B cell (primary cell): ENCODE measurements at regions not wholly inside any gene's neighbourhood (a gene's known extent, or its start where the extent isn't known, plus 50 kb on each side); places are given as distances from the start of the nearest gene placed in this dataset.

ENCODE experiments used
- ATAC-seq: fragments of 200-7000 bp; cut with Tn5 transposase; one replicate; pipeline ENCODE4 v1.10.0; 2021; ENCODE audit warnings: low read depth, mild to moderate bottlenecking, moderate number of reproducible peaks, moderate library complexity
- CTCF ChIA-PET: fragments of 350-600 bp; sonication (Branson Sonifier 250); formaldehyde crosslinking; loops from one replicate; lab custom pipeline; 2021; ENCODE audit warnings: antibody characterized with exemption, inconsistent platforms; lab: Charles Lee
- POLR2A ChIA-PET: fragments of 350-600 bp; sonication (Branson Sonifier 250); formaldehyde crosslinking; loops from one replicate; lab custom pipeline; 2021; ENCODE audit warnings: antibody characterized with exemption; lab: Charles Lee
- DNase-seq: peaks from one replicate; pipeline ENCODE4 v3.0.0; 2013
- H2AFZ ChIP-seq: 2 replicates; pipeline ENCODE4 v1.6.1; 2012; ENCODE audit warnings: mild to moderate bottlenecking, low read depth, low read length; ENCODE audit not compliant: insufficient read depth, poor library complexity, severe bottlenecking
- H3K27ac ChIP-seq, 2 donors: 1 replicate in 1 of 2; 2 replicates in 1 of 2; pipeline ENCODE4 v1.5.1; 2012 to 2013; ENCODE audit warnings: low read length in 2 of 2, mild to moderate bottlenecking in 2 of 2, moderate library complexity in 1 of 2
- H3K27me3 ChIP-seq, 4 experiments: fragments of 200-600 bp in 1 of 4; sonication (generic) in 1 of 4; replicated peaks in 1 of 4; 1 replicate in 2 of 4; 2 replicates in 2 of 4; pipeline versions ENCODE4 v1.6.1 to v1.7.0; 2013 to 2016; ENCODE audit warnings: low read length in 3 of 4, mild to moderate bottlenecking in 2 of 4, mixed read lengths in 1 of 4, moderate library complexity in 1 of 4; ENCODE audit not compliant: insufficient read depth in 4 of 4, control insufficient read depth in 3 of 4; ENCODE audit errors: control extremely low read depth in 1 of 4
- H3K36me3 ChIP-seq, 2 experiments: replicated peaks in 1 of 2; 1 replicate in 1 of 2; 2 replicates in 1 of 2; pipeline versions ENCODE4 v1.6.1 to v1.7.1; 2013; ENCODE audit warnings: low read length in 1 of 2; ENCODE audit not compliant: insufficient read depth in 2 of 2, control insufficient read depth in 1 of 2; ENCODE audit errors: control extremely low read depth in 1 of 2, extremely low read depth in 1 of 2
- H3K4me1 ChIP-seq, 2 donors: fragments of 200-600 bp in 1 of 2; sonication (generic) in 1 of 2; 1 replicate in 1 of 2; 2 replicates in 1 of 2; pipeline versions ENCODE4 v1.5.1 to v1.6.1; 2013 to 2017; ENCODE audit warnings: low read length in 2 of 2; ENCODE audit not compliant: control insufficient read depth in 2 of 2, insufficient read depth in 2 of 2
- H3K4me2 ChIP-seq: replicated peaks from 2 replicates; pipeline ENCODE3; 2012; ENCODE audit warnings: mild to moderate bottlenecking, low read depth, low read length; ENCODE audit not compliant: poor library complexity, severe bottlenecking
- H3K4me3 ChIP-seq, 5 experiments: fragments of 200-600 bp in 1 of 5; sonication (generic) in 1 of 5; 1 replicate in 3 of 5; 2 replicates in 2 of 5; pipeline versions ENCODE4 v1.5.1 to v1.7.0; 2011 to 2016; ENCODE audit warnings: low read length in 4 of 5, mild to moderate bottlenecking in 4 of 5, low read depth in 2 of 5, control low read depth in 1 of 5, moderate library complexity in 1 of 5; ENCODE audit not compliant: insufficient read depth in 1 of 5; ENCODE audit errors: control extremely low read depth in 1 of 5, extremely low read depth in 1 of 5
- H3K79me2 ChIP-seq: fragments of 200-600 bp; sonication (generic); one replicate; pipeline ENCODE4 v1.6.0; 2016; ENCODE audit warnings: low read length; ENCODE audit not compliant: control insufficient read depth, insufficient read depth
- H3K9ac ChIP-seq: fragments of 200-600 bp; sonication (generic); 2 replicates; pipeline ENCODE4 v1.6.1; 2017; ENCODE audit warnings: mild to moderate bottlenecking, low read length, moderate library complexity
- H3K9me3 ChIP-seq, 3 donors: one replicate each; pipeline versions ENCODE4 v1.6.1 to v1.7.1; 2013; ENCODE audit warnings: low read length in 2 of 3; ENCODE audit not compliant: control insufficient read depth in 2 of 3, insufficient read depth in 1 of 3; ENCODE audit errors: control extremely low read depth in 1 of 3
- H4K20me1 ChIP-seq: 2 replicates; pipeline ENCODE4 v1.6.0; 2012; ENCODE audit warnings: mild to moderate bottlenecking, low read length; ENCODE audit not compliant: insufficient read depth, control insufficient read depth, poor library complexity, severe bottlenecking
- H3K27ac Mint-ChIP-seq: one replicate; pipeline ENCODE4 v1.8.0; 2021; ENCODE audit warnings: mixed read lengths
- H3K27me3 Mint-ChIP-seq: one replicate; pipeline ENCODE4 v1.8.0; 2021; ENCODE audit warnings: mixed read lengths
- H3K4me1 Mint-ChIP-seq: one replicate; pipeline ENCODE4 v1.8.0; 2021; ENCODE audit warnings: mixed read lengths
- H3K4me3 Mint-ChIP-seq: one replicate; pipeline ENCODE4 v1.8.0; 2021; ENCODE audit warnings: mixed read lengths
- H3K9me3 Mint-ChIP-seq: one replicate; pipeline ENCODE4 v1.8.0; 2022; ENCODE audit warnings: mixed read lengths; ENCODE audit not compliant: insufficient read depth
- CTCF ChIP-seq: fragments of 200-600 bp; IDR thresholded peaks from one replicate; pipeline ENCODE4 v1.8.0; 2022; ENCODE audit warnings: antibody characterized with exemption, mild to moderate bottlenecking
- EZH2 ChIP-seq: IDR thresholded peaks from 2 replicates; pipeline ENCODE4 v1.6.1; 2012; ENCODE audit warnings: borderline replicate concordance, low read depth, mild to moderate bottlenecking, moderate library complexity, low read length; ENCODE audit not compliant: insufficient read depth, poor library complexity, severe bottlenecking
- WGBS: methylation state at CpG from one replicate; pipeline ENCODE4 v1.1.5; 2013; ENCODE audit warnings: missing lambda C conversion rate; ENCODE audit not compliant: insufficient coverage; 5-methylcytosine and 5-hydroxymethylcytosine counted together
- intact Hi-C: fragments of 100-400 bp; cut with micrococcal nuclease; formaldehyde crosslinking; loops from one replicate; pipeline ENCODE4 v1.10.0; 2022

- intact Hi-C loops: no loop called here
- DNase-seq: no peak
- Histone ChIP-seq H3K4me3 (no peak overlapping the region), H3K9ac (no peak overlapping the region), H3K4me1 (no peaks in the 10 kb centered on the region), H3K27me3 (no peaks in the 10 kb centered on the region), H3K27ac (no peak overlapping the region), H3K9me3 (no peaks in the 10 kb centered on the region), H4K20me1 (no peaks in the 10 kb centered on the region), H2AFZ (no peak overlapping the region), H3K4me2 (no peak overlapping the region), H3K36me3 (no peaks in the 10 kb centered on the region), H3K79me2 (no peaks in the 10 kb centered on the region)
- Mint-ChIP-seq H3K4me1 (no peaks in the 10 kb centered on the region), H3K4me3 (no peak overlapping the region), H3K27me3 (peaks cover 17% of the 10 kb centered on the region), H3K27ac (no peak overlapping the region), H3K9me3 (no peaks in the 10 kb centered on the region)
- 100% methylated on average over 5 of the region's 6 CpGs for WGBS
- POLR2A ChIA-PET: no interaction called here
- no peak for ATAC-seq
- no peak for TF ChIP-seq CTCF
- no peak for TF ChIP-seq EZH2
- CTCF ChIA-PET: no interaction called here
These were observed 55.2 kb upstream of the BARX2 start for GRCh38 chr11:129320494-129320893.

- Mint-ChIP-seq H3K27me3 (peaks cover 21% of the 10 kb centered on the region), H3K4me3 (no peak overlapping the region), H3K4me1 (no peaks in the 10 kb centered on the region), H3K27ac (no peak overlapping the region), H3K9me3 (no peaks in the 10 kb centered on the region)
- no peaks in the 10 kb centered on the region for H3K36me3 ChIP-seq
- no peak overlapping the region for H3K27ac ChIP-seq
- no peak overlapping the region for H3K4me3 ChIP-seq
- no peak overlapping the region for H3K9ac ChIP-seq
- H3K4me1 ChIP-seq: no peaks in the 10 kb centered on the region
- ATAC-seq: no peak
- no peak for DNase-seq
- POLR2A ChIA-PET: no interaction called here
- no peaks in the 10 kb centered on the region for H3K9me3 ChIP-seq
- no peak for TF ChIP-seq CTCF
- no peak for TF ChIP-seq EZH2
- H3K27me3 ChIP-seq: no peaks in the 10 kb centered on the region
- CTCF ChIA-PET: interaction anchor here (1.1 to 1.8 kb wide), 2 partner anchors 9 to 90 kb away, joined by 3 to 6 read pairs; no protein-coding TSS in a partner anchor
- no peak overlapping the region for H3K4me2 ChIP-seq
- no peak overlapping the region for H2AFZ ChIP-seq
- H3K79me2 ChIP-seq: no peaks in the 10 kb centered on the region
- intact Hi-C loops: no loop called here
- no peaks in the 10 kb centered on the region for H4K20me1 ChIP-seq
- WGBS: 79% methylated on average over 2 of the region's 4 CpGs
These were observed 55.9 kb upstream of the BARX2 start for GRCh38 chr11:129319751-129320150.
